Loucy (cell line): ENCODE measurements at regions not wholly inside any gene's neighbourhood (a gene's known extent, or its start where the extent isn't known, plus 50 kb on each side); places are given as distances from the start of the nearest gene placed in this dataset.

Source experiments
- H2AFZ ChIP-seq: fragments of 200-600 bp; sonication (generic); 2 replicates; pipeline ENCODE4 v1.6.0; 2016; ENCODE audit warnings: antibody characterized with exemption, mild to moderate bottlenecking, low read length, moderate library complexity
- H3F3A ChIP-seq: fragments of 200-600 bp; 2 replicates; pipeline ENCODE4 v1.6.0; 2016; ENCODE audit warnings: antibody characterized with exemption, low read depth, mild to moderate bottlenecking
- H3K27me3 ChIP-seq: fragments of 200-600 bp; sonication (generic); 2 replicates; pipeline ENCODE4 v1.6.1; 2014; ENCODE audit warnings: low read length, mild to moderate bottlenecking; ENCODE audit not compliant: insufficient read depth, poor library complexity, severe bottlenecking
- H3K36me3 ChIP-seq: fragments of 200-600 bp; sonication (generic); 2 replicates; pipeline ENCODE4 v1.6.1; 2016; ENCODE audit warnings: low read length; ENCODE audit not compliant: insufficient read depth
- H3K4me1 ChIP-seq: fragments of 200-600 bp; sonication (generic); 2 replicates; pipeline ENCODE4 v1.5.1; 2014; ENCODE audit warnings: low read length, mild to moderate bottlenecking; ENCODE audit not compliant: insufficient read depth, poor library complexity, severe bottlenecking
- H3K4me2 ChIP-seq: fragments of 200-600 bp; sonication (generic); 2 replicates; pipeline ENCODE4 v1.6.0; 2014; ENCODE audit warnings: antibody characterized with exemption, low read length, low read depth, mild to moderate bottlenecking; ENCODE audit not compliant: poor library complexity, severe bottlenecking
- H3K4me3 ChIP-seq: fragments of 200-600 bp; sonication (generic); 2 replicates; pipeline ENCODE4 v1.5.1; 2014; ENCODE audit warnings: low read length, mild to moderate bottlenecking, mixed read lengths; ENCODE audit not compliant: poor library complexity, severe bottlenecking
- H3K79me2 ChIP-seq: fragments of 200-600 bp; sonication (generic); 2 replicates; pipeline ENCODE4 v1.6.1; 2014; ENCODE audit warnings: low read length; ENCODE audit not compliant: insufficient read depth
- H3K9ac ChIP-seq: fragments of 200-600 bp; sonication (generic); 2 replicates; pipeline ENCODE4 v1.6.0; 2014; ENCODE audit warnings: mild to moderate bottlenecking, low read depth, low read length, moderate library complexity; ENCODE audit not compliant: poor library complexity, severe bottlenecking
- H3K9me2 ChIP-seq: fragments of 200-600 bp; sonication (generic); replicated peaks from 2 replicates; pipeline ENCODE4 v1.6.1; 2016; ENCODE audit warnings: low read depth, low read length, mixed read lengths
- H3K9me3 ChIP-seq: fragments of 200-600 bp; sonication (generic); 2 replicates; pipeline ENCODE4 v1.6.1; 2014; ENCODE audit warnings: mild to moderate bottlenecking, antibody characterized with exemption, low read length, low read depth; ENCODE audit not compliant: insufficient read depth
- H4K20me1 ChIP-seq: fragments of 200-600 bp; sonication (generic); 2 replicates; pipeline ENCODE4 v1.6.0; 2014; ENCODE audit warnings: antibody characterized with exemption, low read length, mild to moderate bottlenecking; ENCODE audit not compliant: insufficient read depth, poor library complexity, severe bottlenecking
- EZH2phosphoT487 ChIP-seq: fragments of 200-600 bp; IDR thresholded peaks from 2 replicates; pipeline ENCODE4 v1.6.1; 2018; ENCODE audit warnings: antibody characterized with exemption, mild to moderate bottlenecking, moderate library complexity, borderline replicate concordance
- TF ChIP-seq, protein P1 (sequence below): fragments of 200-600 bp; sonication (generic); conservative IDR thresholded peaks from 2 replicates; pipeline ENCODE4 v1.5.1; 2014; ENCODE audit warnings: mild to moderate bottlenecking, antibody characterized with exemption, low read length

DNA sequence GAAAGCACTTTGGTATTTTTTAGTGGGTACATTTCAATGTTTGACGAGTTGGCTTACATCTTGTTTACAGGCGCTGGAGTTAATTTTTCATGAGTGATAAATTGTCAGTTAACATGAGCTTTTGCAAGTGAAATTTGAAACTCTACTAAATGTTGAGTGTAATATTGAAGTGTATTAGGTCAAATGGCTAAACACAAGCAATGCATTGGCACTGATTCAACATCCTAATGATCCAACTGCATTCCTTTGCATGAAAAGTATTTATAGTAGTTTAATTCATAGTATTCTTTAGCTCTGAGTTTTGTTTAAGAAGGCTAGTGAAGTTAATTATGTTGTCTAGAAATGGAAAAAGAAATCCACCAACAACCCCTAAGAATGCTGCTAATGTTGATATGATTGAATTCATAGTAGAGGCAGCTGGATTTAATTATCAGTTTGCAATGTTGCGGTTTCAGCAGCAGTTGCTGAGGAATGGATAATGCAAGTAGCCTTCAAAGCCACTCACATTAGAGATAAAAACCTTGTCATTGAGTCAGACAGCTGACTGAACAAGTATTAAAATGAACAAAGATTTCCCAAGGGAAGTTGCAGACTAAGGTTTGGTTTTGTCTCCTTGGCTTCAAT lies 245.6 kb upstream of the GOLIM4 start:
- H3K27me3 ChIP-seq = no peaks in the 10 kb centered on the region
- H3K9me3 ChIP-seq = no peaks in the 10 kb centered on the region
- TF ChIP-seq, protein P1, sequence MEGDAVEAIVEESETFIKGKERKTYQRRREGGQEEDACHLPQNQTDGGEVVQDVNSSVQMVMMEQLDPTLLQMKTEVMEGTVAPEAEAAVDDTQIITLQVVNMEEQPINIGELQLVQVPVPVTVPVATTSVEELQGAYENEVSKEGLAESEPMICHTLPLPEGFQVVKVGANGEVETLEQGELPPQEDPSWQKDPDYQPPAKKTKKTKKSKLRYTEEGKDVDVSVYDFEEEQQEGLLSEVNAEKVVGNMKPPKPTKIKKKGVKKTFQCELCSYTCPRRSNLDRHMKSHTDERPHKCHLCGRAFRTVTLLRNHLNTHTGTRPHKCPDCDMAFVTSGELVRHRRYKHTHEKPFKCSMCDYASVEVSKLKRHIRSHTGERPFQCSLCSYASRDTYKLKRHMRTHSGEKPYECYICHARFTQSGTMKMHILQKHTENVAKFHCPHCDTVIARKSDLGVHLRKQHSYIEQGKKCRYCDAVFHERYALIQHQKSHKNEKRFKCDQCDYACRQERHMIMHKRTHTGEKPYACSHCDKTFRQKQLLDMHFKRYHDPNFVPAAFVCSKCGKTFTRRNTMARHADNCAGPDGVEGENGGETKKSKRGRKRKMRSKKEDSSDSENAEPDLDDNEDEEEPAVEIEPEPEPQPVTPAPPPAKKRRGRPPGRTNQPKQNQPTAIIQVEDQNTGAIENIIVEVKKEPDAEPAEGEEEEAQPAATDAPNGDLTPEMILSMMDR = no peak
- TF ChIP-seq EZH2phosphoT487 = no peak
- H4K20me1 ChIP-seq = no peaks in the 10 kb centered on the region
- no peaks in the 10 kb centered on the region for H3F3A ChIP-seq
- no peak overlapping the region for H3K4me3 ChIP-seq
- H3K4me1 ChIP-seq = no peaks in the 10 kb centered on the region
- H2AFZ ChIP-seq = no peak overlapping the region
- H3K4me2 ChIP-seq = no peak overlapping the region
- H3K9ac ChIP-seq = no peak overlapping the region
- no peaks in the 10 kb centered on the region for H3K79me2 ChIP-seq
- H3K36me3 ChIP-seq = no peaks in the 10 kb centered on the region
- H3K9me2 ChIP-seq = no peaks in the 10 kb centered on the region

DNA sequence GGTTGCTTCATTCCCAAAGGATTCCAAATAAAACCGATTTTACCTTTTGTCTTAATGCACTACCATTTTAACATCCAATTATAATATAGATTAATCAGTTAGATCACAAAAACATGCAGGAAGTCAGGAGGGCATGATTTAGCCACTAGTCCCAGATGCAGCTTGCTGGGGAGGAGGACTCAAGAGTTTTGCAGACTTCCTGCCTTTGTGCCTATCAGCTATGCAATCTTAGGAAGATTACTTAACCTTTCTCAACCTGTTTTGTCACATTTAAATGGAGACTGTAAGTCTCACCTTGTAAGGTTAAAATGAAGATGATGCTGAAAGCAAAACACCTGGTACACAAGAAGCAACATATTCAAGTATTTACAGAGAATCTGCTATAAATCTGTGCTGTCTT lies 242.4 kb upstream of the GOLIM4 start:
- no peaks in the 10 kb centered on the region for H3K4me1 ChIP-seq
- H3K9ac ChIP-seq = no peak overlapping the region
- H3K4me2 ChIP-seq = no peak overlapping the region
- TF ChIP-seq, protein P1 = no peak
- no peak for TF ChIP-seq EZH2phosphoT487
- H3K79me2 ChIP-seq = no peaks in the 10 kb centered on the region
- no peaks in the 10 kb centered on the region for H3K27me3 ChIP-seq
- no peak overlapping the region for H2AFZ ChIP-seq
- H3K36me3 ChIP-seq = no peaks in the 10 kb centered on the region
- H3K4me3 ChIP-seq = no peak overlapping the region
- H3F3A ChIP-seq = no peaks in the 10 kb centered on the region
- no peaks in the 10 kb centered on the region for H3K9me3 ChIP-seq
- H4K20me1 ChIP-seq = no peaks in the 10 kb centered on the region
- H3K9me2 ChIP-seq = no peaks in the 10 kb centered on the region

DNA sequence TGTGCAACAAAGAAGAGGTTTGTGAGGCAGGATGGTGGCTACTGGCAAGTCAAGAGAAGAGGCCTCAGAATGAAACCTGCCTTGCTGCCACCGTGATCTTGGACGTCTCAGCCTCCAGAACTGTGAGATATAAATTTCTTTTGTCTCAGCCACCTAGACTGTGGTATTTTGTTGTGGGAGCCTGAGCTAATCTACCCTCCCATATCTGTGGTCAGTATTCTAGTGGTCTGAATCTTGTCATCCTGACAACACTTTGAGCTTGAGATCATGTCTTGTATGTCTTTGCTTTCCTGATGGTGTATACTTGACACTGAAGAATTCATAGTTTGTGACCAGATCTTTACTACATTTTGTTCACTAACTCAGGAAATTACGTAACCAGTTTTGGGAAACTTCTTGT lies 240.6 kb upstream of the GOLIM4 start:
- Histone ChIP-seq H3K9ac (no peak overlapping the region), H3K4me1 (no peaks in the 10 kb centered on the region), H3K36me3 (no peaks in the 10 kb centered on the region), H4K20me1 (no peaks in the 10 kb centered on the region), H3F3A (no peaks in the 10 kb centered on the region), H3K79me2 (no peaks in the 10 kb centered on the region), H2AFZ (no peak overlapping the region), H3K27me3 (no peaks in the 10 kb centered on the region), H3K9me2 (no peaks in the 10 kb centered on the region), H3K4me3 (no peak overlapping the region), H3K9me3 (no peaks in the 10 kb centered on the region), H3K4me2 (no peak overlapping the region)
- TF ChIP-seq, protein P1 = no peak
- TF ChIP-seq EZH2phosphoT487 = no peak
